K562 (cell line): ENCODE measurements at regions not wholly inside any gene's neighbourhood (a gene's known extent, or its start where the extent isn't known, plus 50 kb on each side); places are given as distances from the start of the nearest gene placed in this dataset.

Source experiments
- ATAC-seq: fragments of 200-7000 bp; cut with Tn5 transposase; 3 replicates; pipeline ENCODE4 v1.9.1; 2020; ENCODE audit warnings: moderate library complexity
- BruUV-seq: library from RNA; stranded (reverse); fragments of 400-500 nt; replicated peaks from 2 replicates; lab custom pipeline; 2021; lab: Mats Ljungman, UMichigan
- CTCF ChIA-PET: fragments of 300-600 bp; formaldehyde crosslinking; extraction: SDS; loops from one replicate; lab custom pipeline; 2021; ENCODE audit warnings: low intra/inter-chr PET ratio; lab: Yijun Ruan, JAX
- POLR2A ChIA-PET: fragments of 300-600, 350-650 bp; sonication (Branson Sonifier 250); formaldehyde crosslinking; extraction: SDS; loops from one replicate; lab custom pipeline; 2021; ENCODE audit warnings: antibody characterized with exemption, inconsistent platforms; lab: Yijun Ruan, JAX
- DNase-seq, 4 experiments: peaks; one replicate each; pipeline versions ENCODE4 v3.0.0 to v3.0.0-alpha.2; 2011 to 2018; ENCODE audit warnings: low spot score in 3 of 4, mixed read lengths in 3 of 4; ENCODE audit errors: extremely low read depth in 1 of 4
- FAIRE-seq: peaks from 2 replicates; lab custom pipeline; 2011; peaks lifted over from hg19 to GRCh38; lab: Jason Lieb, UNC
- H2AFZ ChIP-seq: 2 replicates; pipeline ENCODE4 v1.6.0; 2011; ENCODE audit warnings: low read depth, low read length, control low read depth, inconsistent platforms
- H3K27ac ChIP-seq: fragments of 200-600 bp; 3 replicates; pipeline ENCODE4 v1.8.0; 2011; ENCODE audit warnings: low read depth, mild to moderate bottlenecking, control low read depth, inconsistent platforms, low read length, moderate library complexity, mixed read lengths; ENCODE audit errors: extremely low read depth
- H3K27me3 ChIP-seq, 2 experiments: fragments of 300-600 bp in 1 of 2; 2 replicates in 1 of 2; 3 replicates in 1 of 2; pipeline versions ENCODE4 v1.6.0 to v1.8.0; 2011; ENCODE audit warnings: inconsistent platforms in 2 of 2, low read length in 2 of 2, mild to moderate bottlenecking in 1 of 2, mixed read lengths in 1 of 2, moderate library complexity in 1 of 2; ENCODE audit not compliant: control insufficient read depth in 2 of 2, insufficient read depth in 2 of 2
- H3K36me3 ChIP-seq: fragments of 300-600 bp; 3 replicates; pipeline ENCODE4 v1.8.0; 2011; ENCODE audit warnings: mild to moderate bottlenecking, low read length, inconsistent platforms; ENCODE audit not compliant: control insufficient read depth, insufficient read depth
- H3K4me1 ChIP-seq, 2 experiments: fragments of 200-600 bp in 1 of 2; replicated peaks in 1 of 2; 2 replicates in 1 of 2; 3 replicates in 1 of 2; pipeline versions ENCODE4 v1.5.1 to v1.8.0; 2011; ENCODE audit warnings: inconsistent platforms in 2 of 2, low read length in 2 of 2, mild to moderate bottlenecking in 1 of 2, mixed read lengths in 1 of 2, moderate library complexity in 1 of 2; ENCODE audit not compliant: control insufficient read depth in 2 of 2, insufficient read depth in 2 of 2
- H3K4me2 ChIP-seq: 2 replicates; pipeline ENCODE4 v1.6.1; 2011; ENCODE audit warnings: low read length, control low read depth, inconsistent platforms, mixed read lengths; ENCODE audit not compliant: insufficient read depth
- H3K4me3 ChIP-seq: fragments of 200-600 bp; sonication (generic), shearing (Covaris generic); 2 replicates; pipeline ENCODE4 v1.5.1; 2016; ENCODE audit warnings: control low read depth, inconsistent platforms
- H3K79me2 ChIP-seq: fragments of 200-600 bp; 3 replicates; pipeline ENCODE4 v1.8.0; 2011; ENCODE audit warnings: low read length, inconsistent platforms; ENCODE audit not compliant: control insufficient read depth, insufficient read depth
- H3K9ac ChIP-seq, 2 experiments: 2 replicates each; pipeline versions ENCODE4 v1.6.0 to v1.6.1; 2011; ENCODE audit warnings: low read depth in 2 of 2, low read length in 2 of 2, control low read depth in 1 of 2, inconsistent platforms in 1 of 2, mild to moderate bottlenecking in 1 of 2, mixed read lengths in 1 of 2; ENCODE audit not compliant: insufficient read depth in 1 of 2
- H3K9me1 ChIP-seq: one replicate; pipeline ENCODE4 v1.6.0; 2011; ENCODE audit warnings: inconsistent platforms, mild to moderate bottlenecking, low read length, moderate library complexity; ENCODE audit not compliant: control insufficient read depth, insufficient read depth
- H3K9me3 ChIP-seq: replicated peaks from 2 replicates; pipeline ENCODE4 v1.5.1; 2011; ENCODE audit warnings: low read depth, low read length, inconsistent platforms; ENCODE audit not compliant: control insufficient read depth, insufficient read depth
- H4K20me1 ChIP-seq: replicated peaks from 2 replicates; pipeline ENCODE4 v1.6.1; 2011; ENCODE audit warnings: low read length, inconsistent platforms, mixed read lengths; ENCODE audit not compliant: control insufficient read depth, insufficient read depth
- CREB3L1 ChIP-seq: fragments of 450-650 bp; IDR thresholded peaks from 2 replicates; pipeline ENCODE4 v1.6.1; 2014; ENCODE audit warnings: low read depth, mild to moderate bottlenecking, moderate library complexity, borderline replicate concordance
- FOXK1 ChIP-seq: sonication (generic); formaldehyde crosslinking; IDR thresholded peaks from 2 replicates; pipeline ENCODE4 v1.8.0; 2022; ENCODE audit warnings: missing genetic modification reagents, mild to moderate bottlenecking, borderline replicate concordance
- HDAC6 ChIP-seq: IDR thresholded peaks from 2 replicates; pipeline ENCODE4 v1.6.1; 2012; ENCODE audit warnings: low read depth, mild to moderate bottlenecking, control low read depth, inconsistent platforms, low read length, moderate library complexity
- TCF7 ChIP-seq: sonication (generic); IDR thresholded peaks from 2 replicates; pipeline ENCODE4 v1.6.1; 2016; ENCODE audit warnings: antibody characterized with exemption, borderline replicate concordance
- USF1 ChIP-seq: sonication (generic); formaldehyde crosslinking; IDR thresholded peaks from 2 replicates; pipeline ENCODE4 v1.9.0; 2022; ENCODE audit warnings: mild to moderate bottlenecking, missing genetic modification reagents
- WGBS: fragments of 100-300 bp; shearing (Covaris generic); methylation state at CpG from one replicate; pipeline ENCODE4 v1.1.6; 2016; ENCODE audit warnings: low coverage, mixed read lengths; ENCODE audit not compliant: insufficient coverage; ENCODE audit errors: missing lambda C conversion rate; 5-methylcytosine and 5-hydroxymethylcytosine counted together
- in situ Hi-C: fragments of 300-500 bp; cut with MboI; formaldehyde crosslinking; loops from 4 replicates; pipeline ENCODE4 v1.15.0; 2018; ENCODE audit warnings: inconsistent platforms, mixed read lengths
- intact Hi-C: fragments of 100-400 bp; cut with micrococcal nuclease; formaldehyde crosslinking; loops from 2 replicates; pipeline ENCODE4 v1.14.2; 2022

GRCh38 chr6:14860774-14861173 is 385.1 kb upstream of the JARID2 start:
- no peak for FAIRE-seq
- Histone ChIP-seq H3K36me3 (no peaks in the 10 kb centered on the region), H3K27ac (no peak overlapping the region), H3K9ac (no peak overlapping the region), H2AFZ (no peak overlapping the region), H3K27me3 (no peaks in the 10 kb centered on the region), H3K79me2 (no peaks in the 10 kb centered on the region), H3K9me1 (no peaks in the 10 kb centered on the region), H3K4me1 (peaks cover 9 to 29% of the 10 kb centered on the region in 2 experiments), H3K4me2 (no peak overlapping the region), H4K20me1 (no peaks in the 10 kb centered on the region), H3K9me3 (no peaks in the 10 kb centered on the region), H3K4me3 (no peak overlapping the region)
- no peak for ATAC-seq
- TF ChIP-seq USF1 (CRISPR knock-in tag) (no peak), FOXK1 (CRISPR knock-in tag) (no peak), HDAC6 (no peak), CREB3L1 (no peak), TCF7 (no peak)
- ChIA-PET POLR2A (interaction anchor here (0.6 kb wide), 1 partner anchor 33 kb away, joined by 4 read pairs; no protein-coding TSS in a partner anchor), CTCF (no interaction called here)
- DNase-seq: no peak
- BruUV-seq: no TSS peak
- in situ Hi-C loops: no loop called here
- 53% methylated on average over 2 of the region's 2 CpGs for WGBS
- intact Hi-C loops: loop anchor here (5.0 to 10.0 kb wide), 3 partner anchors 224 to 534 kb away; partner anchors contain the start of gene JARID2
